HEK293 (cell line): ENCODE measurements at regions not wholly inside any gene's neighbourhood (a gene's known extent, or its start where the extent isn't known, plus 50 kb on each side); places are given as distances from the start of the nearest gene placed in this dataset.

Experiments used
- CTCF ChIA-PET: fragments of 350-600 bp; formaldehyde crosslinking; extraction: SDS; loops from one replicate; lab custom pipeline; 2021; ENCODE audit warnings: antibody characterized with exemption; lab: Yijun Ruan, JAX
- POLR2A ChIA-PET: fragments of 300-600 bp; formaldehyde crosslinking; extraction: SDS; loops from one replicate; lab custom pipeline; 2020; ENCODE audit warnings: antibody characterized with exemption, inconsistent platforms; lab: Yijun Ruan, JAX
- H3K27ac ChIP-seq: fragments of 200-500 bp; sonication (Bioruptor generic); 2 replicates; pipeline ENCODE4 v1.5.1; 2014; ENCODE audit warnings: low read depth, low read length, control low read depth, inconsistent platforms; ENCODE audit errors: extremely low read depth
- H3K36me3 ChIP-seq, 2 experiments: fragments of 200-500 bp in 1 of 2; sonication (Bioruptor generic) in 1 of 2; 1 replicate in 1 of 2; 2 replicates in 1 of 2; pipeline ENCODE4 v1.5.1; 2014 to 2017; ENCODE audit warnings: inconsistent platforms in 2 of 2, low read length in 2 of 2; ENCODE audit not compliant: control insufficient read depth in 2 of 2, insufficient read depth in 1 of 2
- H3K4me1 ChIP-seq: fragments of 200-500 bp; sonication (Bioruptor generic); 2 replicates; pipeline ENCODE4 v1.5.1; 2014; ENCODE audit warnings: mild to moderate bottlenecking, low read length, inconsistent platforms; ENCODE audit not compliant: control insufficient read depth, insufficient read depth
- H3K4me3 ChIP-seq: 2 replicates; pipeline ENCODE4 v1.5.1; 2011; ENCODE audit warnings: low read depth, mild to moderate bottlenecking, control low read depth, low read length, moderate library complexity
- H3K9me3 ChIP-seq: fragments of 200-500 bp; sonication (Bioruptor generic); 2 replicates; pipeline ENCODE4 v1.5.1; 2014; ENCODE audit warnings: low read depth, low read length, inconsistent platforms; ENCODE audit not compliant: control insufficient read depth, insufficient read depth
- SCRT2 ChIP-seq: fragments of 450-650 bp; formaldehyde crosslinking; IDR thresholded peaks from 2 replicates; pipeline ENCODE4 v1.5.1; 2016; ENCODE audit warnings: missing biosample characterization, missing genetic modification characterization
- SP3 ChIP-seq: fragments of 450-650 bp; formaldehyde crosslinking; IDR thresholded peaks from 2 replicates; pipeline ENCODE4 v1.5.1; 2016; ENCODE audit warnings: missing biosample characterization, missing genetic modification characterization
- SP7 ChIP-seq: fragments of 450-650 bp; formaldehyde crosslinking; IDR thresholded peaks from 2 replicates; pipeline ENCODE4 v1.5.1; 2016; ENCODE audit warnings: missing biosample characterization, missing genetic modification characterization
- ZNF23 ChIP-seq: fragments of 450-650 bp; formaldehyde crosslinking; IDR thresholded peaks from 2 replicates; pipeline ENCODE4 v1.5.1; 2016; ENCODE audit warnings: missing biosample characterization, missing genetic modification characterization, borderline replicate concordance
- ZNF354C ChIP-seq: fragments of 450-650 bp; formaldehyde crosslinking; IDR thresholded peaks from 2 replicates; pipeline ENCODE4 v1.5.1; 2016; ENCODE audit warnings: missing biosample characterization, missing genetic modification characterization, low read depth, borderline replicate concordance
- ZNF529 ChIP-seq: fragments of 450-650 bp; formaldehyde crosslinking; IDR thresholded peaks from 2 replicates; pipeline ENCODE4 v1.5.1; 2017; ENCODE audit warnings: missing genetic modification characterization, missing biosample characterization; ENCODE audit not compliant: insufficient replicate concordance
- ZNF558 ChIP-seq: fragments of 450-650 bp; formaldehyde crosslinking; IDR thresholded peaks from 2 replicates; pipeline ENCODE4 v1.5.1; 2016; ENCODE audit warnings: missing biosample characterization, missing genetic modification characterization
- ZNF585B ChIP-seq: fragments of 450-650 bp; formaldehyde crosslinking; IDR thresholded peaks from 2 replicates; pipeline ENCODE4 v1.5.1; 2016; ENCODE audit warnings: missing biosample characterization, missing genetic modification characterization
- ZNF776 ChIP-seq: fragments of 450-650 bp; formaldehyde crosslinking; IDR thresholded peaks from 2 replicates; pipeline ENCODE4 v1.5.0; 2017; ENCODE audit warnings: missing biosample characterization, missing genetic modification characterization, borderline replicate concordance
- ZSCAN23 ChIP-seq: fragments of 450-650 bp; formaldehyde crosslinking; IDR thresholded peaks from 2 replicates; pipeline ENCODE4 v1.5.1; 2016; ENCODE audit warnings: missing biosample characterization, missing genetic modification characterization
- TF ChIP-seq, protein P1 (sequence below): fragments of 450-650 bp; formaldehyde crosslinking; IDR thresholded peaks from 2 replicates; pipeline ENCODE4 v1.5.1; 2016; ENCODE audit warnings: missing biosample characterization, missing genetic modification characterization
- TF ChIP-seq, protein P2 (sequence below): fragments of 450-650 bp; formaldehyde crosslinking; conservative IDR thresholded peaks from 2 replicates; pipeline ENCODE4 v1.5.1; 2016; ENCODE audit warnings: low read depth, missing biosample characterization, missing genetic modification characterization
- TF ChIP-seq, protein P3 (sequence below): fragments of 450-650 bp; formaldehyde crosslinking; IDR thresholded peaks from 2 replicates; pipeline ENCODE4 v1.5.1; 2016; ENCODE audit warnings: missing biosample characterization, missing genetic modification characterization
- TF ChIP-seq, protein P4 (sequence below): fragments of 450-650 bp; formaldehyde crosslinking; conservative IDR thresholded peaks from 2 replicates; pipeline ENCODE4 v1.5.1; 2016; ENCODE audit warnings: low read depth, missing biosample characterization, missing genetic modification characterization

DNA sequence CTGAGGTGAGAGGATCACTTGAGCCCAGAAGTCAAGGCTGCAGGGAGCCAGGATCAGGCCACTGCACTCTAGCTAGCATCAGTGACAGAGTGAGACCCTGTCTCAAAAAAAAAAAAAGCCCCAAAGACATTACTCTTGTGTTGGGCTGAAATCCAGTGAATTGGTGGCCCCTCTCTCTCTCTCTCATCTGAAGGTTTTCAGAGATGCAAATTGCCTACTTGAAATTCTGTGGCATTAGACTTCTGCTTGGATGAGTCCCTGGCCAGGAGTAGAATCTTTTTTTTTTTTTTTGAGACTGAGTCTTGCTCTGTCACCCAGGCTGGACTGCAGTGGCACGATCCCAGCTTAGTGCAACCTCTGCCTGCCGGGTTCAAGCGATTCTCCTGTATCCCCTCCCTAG is 112.0 kb upstream of the ATF7IP start (continued):
- TF ChIP-seq, protein P1, sequence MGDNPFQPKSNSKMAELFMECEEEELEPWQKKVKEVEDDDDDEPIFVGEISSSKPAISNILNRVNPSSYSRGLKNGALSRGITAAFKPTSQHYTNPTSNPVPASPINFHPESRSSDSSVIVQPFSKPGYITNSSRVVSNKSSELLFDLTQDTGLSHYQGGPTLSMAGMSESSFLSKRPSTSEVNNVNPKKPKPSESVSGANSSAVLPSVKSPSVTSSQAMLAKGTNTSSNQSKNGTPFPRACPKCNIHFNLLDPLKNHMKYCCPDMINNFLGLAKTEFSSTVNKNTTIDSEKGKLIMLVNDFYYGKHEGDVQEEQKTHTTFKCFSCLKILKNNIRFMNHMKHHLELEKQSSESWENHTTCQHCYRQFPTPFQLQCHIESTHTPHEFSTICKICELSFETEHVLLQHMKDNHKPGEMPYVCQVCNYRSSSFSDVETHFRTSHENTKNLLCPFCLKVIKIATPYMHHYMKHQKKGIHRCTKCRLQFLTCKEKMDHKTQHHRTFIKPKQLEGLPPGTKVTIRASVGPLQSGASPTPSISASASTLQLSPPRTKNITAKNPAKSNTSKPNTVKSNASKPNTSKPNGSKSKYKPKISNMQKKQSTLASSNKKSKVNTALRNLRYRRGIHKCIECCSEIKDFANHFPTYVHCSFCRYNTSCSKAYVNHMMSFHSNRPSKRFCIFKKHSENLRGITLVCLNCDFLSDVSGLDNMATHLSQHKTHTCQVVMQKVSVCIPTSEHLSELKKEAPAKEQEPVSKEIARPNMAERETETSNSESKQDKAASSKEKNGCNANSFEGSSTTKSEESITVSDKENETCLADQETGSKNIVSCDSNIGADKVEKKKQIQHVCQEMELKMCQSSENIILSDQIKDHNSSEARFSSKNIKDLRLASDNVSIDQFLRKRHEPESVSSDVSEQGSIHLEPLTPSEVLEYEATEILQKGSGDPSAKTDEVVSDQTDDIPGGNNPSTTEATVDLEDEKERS = no peak
- TF ChIP-seq ZNF529 (tag by site-specific recombination) = no peak
- TF ChIP-seq, protein P2, sequence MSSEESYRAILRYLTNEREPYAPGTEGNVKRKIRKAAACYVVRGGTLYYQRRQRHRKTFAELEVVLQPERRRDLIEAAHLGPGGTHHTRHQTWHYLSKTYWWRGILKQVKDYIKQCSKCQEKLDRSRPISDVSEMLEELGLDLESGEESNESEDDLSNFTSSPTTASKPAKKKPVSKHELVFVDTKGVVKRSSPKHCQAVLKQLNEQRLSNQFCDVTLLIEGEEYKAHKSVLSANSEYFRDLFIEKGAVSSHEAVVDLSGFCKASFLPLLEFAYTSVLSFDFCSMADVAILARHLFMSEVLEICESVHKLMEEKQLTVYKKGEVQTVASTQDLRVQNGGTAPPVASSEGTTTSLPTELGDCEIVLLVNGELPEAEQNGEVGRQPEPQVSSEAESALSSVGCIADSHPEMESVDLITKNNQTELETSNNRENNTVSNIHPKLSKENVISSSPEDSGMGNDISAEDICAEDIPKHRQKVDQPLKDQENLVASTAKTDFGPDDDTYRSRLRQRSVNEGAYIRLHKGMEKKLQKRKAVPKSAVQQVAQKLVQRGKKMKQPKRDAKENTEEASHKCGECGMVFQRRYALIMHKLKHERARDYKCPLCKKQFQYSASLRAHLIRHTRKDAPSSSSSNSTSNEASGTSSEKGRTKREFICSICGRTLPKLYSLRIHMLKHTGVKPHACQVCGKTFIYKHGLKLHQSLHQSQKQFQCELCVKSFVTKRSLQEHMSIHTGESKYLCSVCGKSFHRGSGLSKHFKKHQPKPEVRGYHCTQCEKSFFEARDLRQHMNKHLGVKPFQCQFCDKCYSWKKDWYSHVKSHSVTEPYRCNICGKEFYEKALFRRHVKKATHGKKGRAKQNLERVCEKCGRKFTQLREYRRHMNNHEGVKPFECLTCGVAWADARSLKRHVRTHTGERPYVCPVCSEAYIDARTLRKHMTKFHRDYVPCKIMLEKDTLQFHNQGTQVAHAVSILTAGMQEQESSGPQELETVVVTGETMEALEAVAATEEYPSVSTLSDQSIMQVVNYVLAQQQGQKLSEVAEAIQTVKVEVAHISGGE (tag by site-specific recombination) = no peak
- no peak for TF ChIP-seq ZSCAN23 (tag by site-specific recombination)
- TF ChIP-seq ZNF558 = no peak
- TF ChIP-seq SP3 (tag by site-specific recombination) = no peak
- no peak for TF ChIP-seq ZNF23 (tag by site-specific recombination)
- TF ChIP-seq ZNF776 = no peak
- TF ChIP-seq, protein P3, sequence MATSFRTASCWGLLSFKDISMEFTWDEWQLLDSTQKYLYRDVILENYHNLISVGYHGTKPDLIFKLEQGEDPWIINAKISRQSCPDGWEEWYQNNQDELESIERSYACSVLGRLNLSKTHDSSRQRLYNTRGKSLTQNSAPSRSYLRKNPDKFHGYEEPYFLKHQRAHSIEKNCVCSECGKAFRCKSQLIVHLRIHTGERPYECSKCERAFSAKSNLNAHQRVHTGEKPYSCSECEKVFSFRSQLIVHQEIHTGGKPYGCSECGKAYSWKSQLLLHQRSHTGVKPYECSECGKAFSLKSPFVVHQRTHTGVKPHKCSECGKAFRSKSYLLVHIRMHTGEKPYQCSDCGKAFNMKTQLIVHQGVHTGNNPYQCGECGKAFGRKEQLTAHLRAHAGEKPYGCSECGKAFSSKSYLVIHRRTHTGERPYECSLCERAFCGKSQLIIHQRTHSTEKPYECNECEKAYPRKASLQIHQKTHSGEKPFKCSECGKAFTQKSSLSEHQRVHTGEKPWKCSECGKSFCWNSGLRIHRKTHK (tag by site-specific recombination) = no peak

DNA sequence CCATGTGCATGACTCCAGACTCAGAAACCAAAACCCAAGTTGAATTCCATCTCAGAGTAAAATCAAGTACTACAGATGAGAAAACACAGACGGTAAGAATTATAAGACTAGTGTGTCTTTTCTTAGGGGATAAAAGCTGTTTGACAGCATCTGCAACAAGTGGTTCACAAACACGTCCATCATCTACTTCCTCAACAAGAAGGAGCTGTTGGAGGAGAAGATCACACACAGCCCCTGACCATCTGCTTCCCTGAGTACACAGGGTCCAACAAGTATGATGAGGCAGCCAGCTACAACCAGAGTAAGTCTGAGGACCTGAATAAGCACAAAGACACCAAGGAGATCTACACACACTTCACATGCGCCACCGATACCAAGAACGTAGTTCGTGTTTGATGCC is 110.7 kb upstream of the ATF7IP start:
- Histone ChIP-seq H3K4me1 (peaks cover 6% of the 10 kb centered on the region), H3K36me3 (no peaks in the 10 kb centered on the region), H3K4me3 (no peak overlapping the region), H3K27ac (no peak overlapping the region), H3K9me3 (no peaks in the 10 kb centered on the region)
- CTCF ChIA-PET = interaction anchor here (1.2 to 2.2 kb wide), 2 partner anchors 111 to 199 kb away, joined by 5 to 9 read pairs; partner anchors contain the start of gene ATF7IP
- POLR2A ChIA-PET = interaction anchor here (1.0 kb wide), 1 partner anchor 111 kb away, joined by 3 read pairs; no protein-coding TSS in a partner anchor
- no peak for TF ChIP-seq SP7 (tag by site-specific recombination)
- TF ChIP-seq, protein P4, sequence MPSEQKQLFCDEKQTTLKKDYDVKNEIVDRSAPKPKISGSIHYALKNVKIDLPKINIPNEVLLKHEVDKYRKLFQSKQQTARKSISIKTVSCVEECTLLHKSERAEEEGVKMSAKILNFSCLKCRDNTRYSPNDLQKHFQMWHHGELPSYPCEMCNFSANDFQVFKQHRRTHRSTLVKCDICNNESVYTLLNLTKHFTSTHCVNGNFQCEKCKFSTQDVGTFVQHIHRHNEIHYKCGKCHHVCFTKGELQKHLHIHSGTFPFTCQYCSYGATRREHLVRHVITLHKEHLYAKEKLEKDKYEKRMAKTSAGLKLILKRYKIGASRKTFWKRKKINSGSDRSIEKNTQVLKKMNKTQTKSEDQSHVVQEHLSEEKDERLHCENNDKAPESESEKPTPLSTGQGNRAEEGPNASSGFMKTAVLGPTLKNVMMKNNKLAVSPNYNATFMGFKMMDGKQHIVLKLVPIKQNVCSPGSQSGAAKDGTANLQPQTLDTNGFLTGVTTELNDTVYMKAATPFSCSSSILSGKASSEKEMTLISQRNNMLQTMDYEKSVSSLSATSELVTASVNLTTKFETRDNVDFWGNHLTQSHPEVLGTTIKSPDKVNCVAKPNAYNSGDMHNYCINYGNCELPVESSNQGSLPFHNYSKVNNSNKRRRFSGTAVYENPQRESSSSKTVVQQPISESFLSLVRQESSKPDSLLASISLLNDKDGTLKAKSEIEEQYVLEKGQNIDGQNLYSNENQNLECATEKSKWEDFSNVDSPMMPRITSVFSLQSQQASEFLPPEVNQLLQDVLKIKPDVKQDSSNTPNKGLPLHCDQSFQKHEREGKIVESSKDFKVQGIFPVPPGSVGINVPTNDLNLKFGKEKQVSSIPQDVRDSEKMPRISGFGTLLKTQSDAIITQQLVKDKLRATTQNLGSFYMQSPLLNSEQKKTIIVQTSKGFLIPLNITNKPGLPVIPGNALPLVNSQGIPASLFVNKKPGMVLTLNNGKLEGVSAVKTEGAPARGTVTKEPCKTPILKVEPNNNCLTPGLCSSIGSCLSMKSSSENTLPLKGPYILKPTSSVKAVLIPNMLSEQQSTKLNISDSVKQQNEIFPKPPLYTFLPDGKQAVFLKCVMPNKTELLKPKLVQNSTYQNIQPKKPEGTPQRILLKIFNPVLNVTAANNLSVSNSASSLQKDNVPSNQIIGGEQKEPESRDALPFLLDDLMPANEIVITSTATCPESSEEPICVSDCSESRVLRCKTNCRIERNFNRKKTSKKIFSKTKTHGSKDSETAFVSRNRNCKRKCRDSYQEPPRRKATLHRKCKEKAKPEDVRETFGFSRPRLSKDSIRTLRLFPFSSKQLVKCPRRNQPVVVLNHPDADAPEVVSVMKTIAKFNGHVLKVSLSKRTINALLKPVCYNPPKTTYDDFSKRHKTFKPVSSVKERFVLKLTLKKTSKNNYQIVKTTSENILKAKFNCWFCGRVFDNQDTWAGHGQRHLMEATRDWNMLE (tag by site-specific recombination) = no peak
- peak; percentile 61 for TF ChIP-seq SCRT2 (tag by site-specific recombination)
- no peak for TF ChIP-seq ZNF585B (tag by site-specific recombination)
- TF ChIP-seq ZNF354C (tag by site-specific recombination) = no peak
